H7 (cell line): ENCODE measurements at regions not wholly inside any gene's neighbourhood (a gene's known extent, or its start where the extent isn't known, plus 50 kb on each side); places are given as distances from the start of the nearest gene placed in this dataset.

ENCODE experiments used
- DNase-seq: peaks from one replicate; pipeline ENCODE4 v3.0.0; 2012
- H3K27me3 ChIP-seq: 2 replicates; pipeline ENCODE4 v1.6.0; 2011; ENCODE audit warnings: mild to moderate bottlenecking, low read length; ENCODE audit not compliant: control insufficient read depth, insufficient read depth
- H3K36me3 ChIP-seq: replicated peaks from 2 replicates; pipeline ENCODE4 v1.5.1; 2011; ENCODE audit warnings: low read length; ENCODE audit not compliant: control insufficient read depth, insufficient read depth
- H3K4me3 ChIP-seq: 2 replicates; pipeline ENCODE4 v1.5.1; 2011; ENCODE audit warnings: low read depth, mild to moderate bottlenecking, control low read depth, low read length, moderate library complexity; ENCODE audit not compliant: insufficient read depth

DNA sequence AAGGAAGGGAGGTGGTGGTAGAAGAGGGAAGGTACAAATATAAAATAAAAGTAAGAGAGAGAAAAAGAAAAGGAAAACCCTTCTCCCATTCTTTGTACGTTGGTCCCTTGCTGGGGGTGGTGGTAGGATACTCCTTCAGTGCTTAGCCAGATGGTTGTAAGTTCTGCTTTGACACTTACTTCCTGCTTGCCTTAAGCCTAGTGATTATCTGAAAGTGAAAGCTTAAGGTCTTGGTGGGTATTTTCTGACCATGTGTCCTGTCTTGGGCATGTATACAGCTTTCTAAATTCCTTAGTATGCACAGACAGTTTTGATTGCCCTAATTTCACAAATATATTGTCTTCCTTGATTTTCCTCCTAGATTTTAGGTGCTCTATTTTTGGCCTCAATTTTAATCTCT, 314.8 kb downstream of the PCDH17 start:
- no peak for DNase-seq
- no peak overlapping the region for H3K4me3 ChIP-seq
- H3K27me3 ChIP-seq: no peaks in the 10 kb centered on the region
- no peaks in the 10 kb centered on the region for H3K36me3 ChIP-seq

DNA sequence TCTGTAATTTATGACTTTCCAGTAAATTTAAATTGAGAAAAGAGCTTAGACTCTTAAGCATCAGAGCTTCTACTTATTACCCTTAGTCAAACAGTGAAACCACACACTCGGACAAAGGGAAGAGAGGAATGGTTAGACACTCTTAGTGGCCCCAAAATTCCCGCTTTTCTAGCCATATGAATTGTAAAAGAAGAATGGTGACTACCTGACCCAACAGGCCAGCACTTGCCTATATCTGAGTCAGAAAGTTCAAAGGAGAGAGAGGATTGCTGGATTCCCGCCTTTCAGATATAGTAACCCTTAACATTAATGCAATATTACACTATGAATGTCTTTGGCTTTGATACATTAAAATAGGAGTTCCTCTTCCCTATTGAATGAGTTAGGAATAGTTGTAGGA, 317.3 kb downstream of the PCDH17 start:
- H3K27me3 ChIP-seq: no peaks in the 10 kb centered on the region
- no peak for DNase-seq
- no peaks in the 10 kb centered on the region for H3K36me3 ChIP-seq
- H3K4me3 ChIP-seq: no peak overlapping the region

GRCh38 chr13:57969951-57970350, 338.4 kb downstream of the PCDH17 start:
- no peaks in the 10 kb centered on the region for H3K27me3 ChIP-seq
- no peak overlapping the region for H3K4me3 ChIP-seq
- no peaks in the 10 kb centered on the region for H3K36me3 ChIP-seq
- no peak for DNase-seq

GRCh38 chr13:57970404-57970803, 338.9 kb downstream of the PCDH17 start:
- no peak overlapping the region for H3K4me3 ChIP-seq
- no peak for DNase-seq
- H3K36me3 ChIP-seq: no peaks in the 10 kb centered on the region
- no peaks in the 10 kb centered on the region for H3K27me3 ChIP-seq

GRCh38 chr13:57982782-57983181, 351.2 kb downstream of the PCDH17 start:
- Histone ChIP-seq H3K36me3 (no peaks in the 10 kb centered on the region), H3K4me3 (no peak overlapping the region), H3K27me3 (no peaks in the 10 kb centered on the region)
- DNase-seq: no peak

DNA sequence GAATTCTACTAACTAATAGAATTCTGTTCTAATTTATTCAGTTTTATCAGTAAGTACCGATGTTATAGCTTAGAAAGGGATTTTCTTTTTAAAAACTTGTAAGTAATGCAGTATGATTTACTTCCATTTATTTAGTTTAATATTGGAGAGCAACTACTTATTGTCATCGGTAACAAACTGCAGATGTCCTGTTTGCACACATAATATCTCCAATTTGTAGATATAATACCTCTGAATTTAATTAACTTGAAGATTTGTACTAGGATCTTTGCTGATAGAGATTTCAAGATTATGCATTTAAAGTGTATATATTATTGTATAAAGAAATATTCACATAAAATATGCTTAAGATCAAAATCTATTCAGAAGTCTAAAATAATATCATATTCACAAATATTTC, 356.7 kb downstream of the PCDH17 start:
- no peaks in the 10 kb centered on the region for H3K36me3 ChIP-seq
- H3K27me3 ChIP-seq: no peaks in the 10 kb centered on the region
- DNase-seq: no peak
- H3K4me3 ChIP-seq: no peak overlapping the region

DNA sequence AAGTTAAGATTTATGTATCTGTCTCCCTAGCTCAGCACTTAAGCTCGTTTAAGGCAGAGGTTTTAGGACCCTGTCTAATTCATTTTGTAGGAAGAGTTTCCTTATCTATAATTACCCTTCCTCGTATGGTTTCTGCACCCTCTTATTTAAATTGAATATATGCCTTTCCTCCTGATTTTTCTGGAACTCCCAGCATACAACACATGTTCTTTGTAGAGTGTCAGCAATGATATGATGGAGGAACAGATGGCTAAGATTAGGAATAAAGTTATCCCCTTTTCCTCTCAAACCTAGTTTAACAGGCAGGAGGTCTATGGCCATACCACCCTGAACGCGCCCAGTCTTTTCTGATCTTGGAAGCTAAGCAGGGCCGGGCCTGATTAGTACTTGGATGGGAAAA, 359.5 kb downstream of the PCDH17 start:
- Histone ChIP-seq H3K4me3 (no peak overlapping the region), H3K27me3 (no peaks in the 10 kb centered on the region), H3K36me3 (no peaks in the 10 kb centered on the region)
- no peak for DNase-seq

- no peak for DNase-seq
- Histone ChIP-seq H3K4me3 (no peak overlapping the region), H3K36me3 (no peaks in the 10 kb centered on the region), H3K27me3 (no peaks in the 10 kb centered on the region)
These were observed 360.9 kb downstream of the PCDH17 start for GRCh38 chr13:57992416-57992815.

GRCh38 chr13:57996717-57997116, 365.2 kb downstream of the PCDH17 start:
- H3K27me3 ChIP-seq: no peaks in the 10 kb centered on the region
- DNase-seq: no peak
- no peak overlapping the region for H3K4me3 ChIP-seq
- H3K36me3 ChIP-seq: no peaks in the 10 kb centered on the region

GRCh38 chr13:58004751-58005150, 373.2 kb downstream of the PCDH17 start:
- H3K27me3 ChIP-seq: no peaks in the 10 kb centered on the region
- DNase-seq: no peak
- no peaks in the 10 kb centered on the region for H3K36me3 ChIP-seq
- no peak overlapping the region for H3K4me3 ChIP-seq

DNA sequence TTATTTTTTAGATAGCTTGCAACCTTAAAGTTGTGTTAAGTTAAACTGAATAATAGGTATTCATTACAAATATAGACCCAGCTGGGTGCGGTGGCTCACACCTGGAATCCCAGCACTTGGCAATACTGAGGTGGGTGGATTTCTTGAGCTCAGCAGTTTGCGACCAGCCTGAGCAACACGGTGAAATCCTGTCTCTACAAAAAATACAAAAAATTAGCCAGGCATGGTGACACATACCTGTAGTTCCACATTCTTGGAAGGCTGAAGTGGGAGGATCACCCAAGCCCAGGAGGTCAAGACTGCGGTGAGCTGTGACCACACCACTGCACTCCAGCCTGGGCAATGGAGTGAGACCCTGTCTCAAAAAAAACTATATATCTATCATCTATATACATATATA, 386.5 kb downstream of the PCDH17 start:
- no peaks in the 10 kb centered on the region for H3K36me3 ChIP-seq
- DNase-seq: no peak
- no peak overlapping the region for H3K4me3 ChIP-seq
- no peaks in the 10 kb centered on the region for H3K27me3 ChIP-seq

- Histone ChIP-seq H3K4me3 (no peak overlapping the region), H3K36me3 (no peaks in the 10 kb centered on the region), H3K27me3 (no peaks in the 10 kb centered on the region)
- no peak for DNase-seq
These were observed 387.3 kb downstream of the PCDH17 start for GRCh38 chr13:58018865-58019264.

DNA sequence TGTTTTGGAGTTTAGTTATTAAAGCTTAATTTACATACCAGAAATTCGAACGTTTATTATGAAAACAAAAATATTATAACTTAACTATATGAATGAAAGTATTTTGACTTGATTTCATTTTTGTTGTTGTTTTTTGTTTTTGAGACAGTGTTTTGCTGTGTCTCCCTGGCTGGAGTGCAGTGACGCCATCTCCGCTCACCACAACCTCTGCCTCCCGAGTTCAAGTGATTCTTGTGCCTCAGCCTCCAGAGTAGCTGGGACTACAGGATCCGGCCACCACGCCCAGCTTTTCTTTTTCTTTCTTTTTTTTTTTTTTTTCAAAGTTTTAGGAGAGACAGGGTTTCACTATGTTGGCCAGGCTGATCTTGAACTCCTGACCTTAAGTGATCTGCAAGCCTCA, 392.6 kb downstream of the PCDH17 start:
- Histone ChIP-seq H3K4me3 (no peak overlapping the region), H3K27me3 (no peaks in the 10 kb centered on the region), H3K36me3 (no peaks in the 10 kb centered on the region)
- DNase-seq: no peak

GRCh38 chr13:58025821-58026220, 394.3 kb downstream of the PCDH17 start:
- Histone ChIP-seq H3K4me3 (no peak overlapping the region), H3K27me3 (no peaks in the 10 kb centered on the region), H3K36me3 (no peaks in the 10 kb centered on the region)
- DNase-seq: no peak

DNA sequence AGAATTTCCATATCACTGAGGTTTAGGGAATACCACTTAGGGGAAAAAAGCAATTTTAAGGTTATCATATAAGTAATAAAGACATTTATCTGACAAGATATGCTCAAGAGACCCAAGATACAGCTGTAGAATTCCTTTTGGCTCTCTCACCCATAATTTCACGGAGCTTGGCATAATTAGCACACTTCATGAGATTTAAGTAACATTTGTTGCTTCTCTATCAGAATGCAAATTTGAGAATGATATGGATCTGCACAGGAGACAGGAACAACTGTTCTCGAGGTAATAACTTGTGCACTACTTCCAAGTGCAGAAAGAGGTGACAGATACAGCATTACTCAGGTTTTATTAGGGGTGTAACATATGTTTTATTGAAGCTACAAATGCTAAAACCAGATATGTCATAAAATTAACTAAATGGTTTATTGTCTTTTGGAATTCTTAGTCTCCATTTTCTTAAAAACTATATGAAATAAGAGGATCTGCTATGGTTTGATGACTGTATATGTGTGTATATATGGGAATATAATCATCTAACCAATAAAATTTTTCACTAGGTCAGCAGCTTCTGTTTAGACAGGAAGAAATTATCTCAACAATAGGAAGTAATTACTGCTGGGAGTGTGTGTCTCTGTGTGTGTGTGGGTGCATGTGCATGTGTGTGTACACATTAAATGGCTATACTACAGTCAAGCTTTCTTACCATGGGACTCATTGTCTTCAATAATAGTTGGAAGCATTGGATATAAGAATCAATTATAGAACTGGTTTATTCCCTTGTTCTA, 401.3 kb downstream of the PCDH17 start:
- no peak for DNase-seq
- no peaks in the 10 kb centered on the region for H3K27me3 ChIP-seq
- H3K36me3 ChIP-seq: no peaks in the 10 kb centered on the region
- H3K4me3 ChIP-seq: no peak overlapping the region

GRCh38 chr13:58043971-58044370, 412.4 kb downstream of the PCDH17 start:
- DNase-seq: no peak
- no peaks in the 10 kb centered on the region for H3K36me3 ChIP-seq
- H3K27me3 ChIP-seq: no peaks in the 10 kb centered on the region
- no peak overlapping the region for H3K4me3 ChIP-seq
